Activated naive CD4-positive, alpha-beta T cell treated with anti-CD3 and anti-CD28 coated beads, Interleukin-2, amount 10 ng/mL, durations not matched to agents 7 days and 5 days (primary cell): ENCODE measurements at regions not wholly inside any gene's neighbourhood (a gene's known extent, or its start where the extent isn't known, plus 50 kb on each side); places are given as distances from the start of the nearest gene placed in this dataset.

Source experiments
- CTCF ChIA-PET: fragments of 350-600 bp; sonication (Branson Sonifier 250); formaldehyde crosslinking; loops from one replicate; lab custom pipeline; 2021; ENCODE audit warnings: antibody characterized with exemption; lab: Charles Lee
- DNase-seq: peaks from one replicate; pipeline ENCODE4 v3.0.0-alpha.2; 2020
- H3K27ac Mint-ChIP-seq: one replicate; pipeline ENCODE4 v1.8.0; 2021; ENCODE audit warnings: mild to moderate bottlenecking, moderate library complexity, mixed read lengths
- H3K27me3 Mint-ChIP-seq: one replicate; pipeline ENCODE4 v1.8.0; 2021; ENCODE audit warnings: mild to moderate bottlenecking, mixed read lengths
- H3K36me3 Mint-ChIP-seq: one replicate; pipeline ENCODE4 v1.8.0; 2021; ENCODE audit warnings: mixed read lengths
- H3K4me1 Mint-ChIP-seq: one replicate; pipeline ENCODE4 v1.8.0; 2021; ENCODE audit warnings: mixed read lengths
- H3K4me3 Mint-ChIP-seq: one replicate; pipeline ENCODE4 v1.8.0; 2021; ENCODE audit warnings: mild to moderate bottlenecking, moderate library complexity, mixed read lengths
- H3K9me3 Mint-ChIP-seq: one replicate; pipeline ENCODE4 v1.8.0; 2021; ENCODE audit warnings: mixed read lengths

DNA sequence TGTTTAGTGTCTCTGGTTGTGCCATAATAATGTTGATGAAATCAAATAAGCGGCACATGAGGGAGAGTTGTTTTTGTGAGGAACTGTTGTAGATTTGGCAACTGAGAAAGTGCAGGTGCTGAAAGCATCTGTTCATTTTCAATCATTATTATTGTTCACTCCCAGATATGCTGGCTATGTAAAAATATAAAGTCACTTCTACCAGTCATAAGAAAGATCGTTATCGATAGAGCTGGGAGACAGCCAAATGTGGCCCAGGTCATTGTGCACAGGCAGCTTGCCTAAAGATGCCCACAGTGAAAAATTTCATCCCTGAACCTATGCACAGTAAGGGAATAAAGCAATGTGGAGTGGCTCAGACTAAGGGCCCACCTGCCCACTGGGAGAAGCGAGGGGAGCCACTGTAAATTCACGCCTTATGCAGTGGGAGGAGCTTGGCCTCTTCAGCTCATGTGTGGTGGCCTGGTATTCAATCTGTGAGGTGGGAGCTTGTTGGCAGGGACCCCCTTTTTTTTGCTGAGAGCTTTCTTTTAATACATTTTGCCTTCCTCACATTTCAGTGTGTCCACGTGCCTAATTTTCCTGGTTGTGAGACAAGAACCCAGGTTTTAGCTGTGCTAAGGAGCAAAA lies 1490.8 kb upstream of the TMEM132C start:
- CTCF ChIA-PET: no interaction called here
- peaks cover 6% of the 10 kb centered on the region for H3K4me1 Mint-ChIP-seq
- H3K4me3 Mint-ChIP-seq: no peak overlapping the region
- H3K36me3 Mint-ChIP-seq: no peaks in the 10 kb centered on the region
- peaks cover 20% of the 10 kb centered on the region for H3K9me3 Mint-ChIP-seq
- DNase-seq: no peak
- H3K27me3 Mint-ChIP-seq: no peaks in the 10 kb centered on the region
- H3K27ac Mint-ChIP-seq: no peak overlapping the region

DNA sequence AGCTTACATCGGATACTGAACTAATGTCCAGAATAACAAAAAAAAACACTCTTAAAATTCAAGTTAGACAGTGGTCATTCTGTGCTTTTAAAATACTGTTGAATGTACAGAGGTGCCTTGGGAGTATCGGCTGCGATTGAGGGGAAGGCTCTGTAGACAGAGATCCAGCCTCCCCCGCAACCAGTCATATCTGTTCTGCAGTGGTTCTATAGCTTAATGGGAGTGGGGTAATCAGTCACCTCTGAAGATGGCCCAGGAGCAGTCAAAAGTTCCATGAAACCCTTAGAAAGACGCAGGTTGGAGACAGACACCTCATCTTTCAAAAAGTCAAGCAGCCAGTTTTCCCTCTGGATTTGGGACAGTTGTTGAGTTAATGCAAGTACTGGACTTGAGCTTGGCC lies 1486.6 kb upstream of the TMEM132C start:
- no peak overlapping the region for H3K4me3 Mint-ChIP-seq
- H3K27me3 Mint-ChIP-seq: no peaks in the 10 kb centered on the region
- no peak overlapping the region for H3K27ac Mint-ChIP-seq
- no peaks in the 10 kb centered on the region for H3K36me3 Mint-ChIP-seq
- H3K4me1 Mint-ChIP-seq: no peaks in the 10 kb centered on the region
- no peak for DNase-seq
- no peaks in the 10 kb centered on the region for H3K9me3 Mint-ChIP-seq
- CTCF ChIA-PET: no interaction called here

DNA sequence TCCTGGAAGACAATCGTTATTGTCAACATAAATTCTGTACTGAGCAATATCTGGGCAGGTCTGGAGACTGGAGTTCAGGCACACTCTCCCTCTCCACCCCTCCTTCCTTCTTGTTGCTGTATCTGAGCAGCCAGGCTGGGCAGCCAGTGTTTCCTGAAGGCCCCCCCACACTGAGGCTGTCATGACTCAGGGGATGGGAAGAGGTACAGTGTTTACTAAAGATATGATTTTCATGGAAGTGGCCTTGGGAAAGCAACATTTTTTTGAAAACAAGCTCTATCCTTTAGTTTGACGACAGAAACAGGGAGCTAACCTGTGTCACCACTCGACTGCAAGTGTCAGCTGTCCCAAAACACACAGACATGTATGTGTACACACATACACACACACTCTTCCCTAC lies 1485.4 kb upstream of the TMEM132C start:
- H3K4me3 Mint-ChIP-seq: no peak overlapping the region
- no peaks in the 10 kb centered on the region for H3K36me3 Mint-ChIP-seq
- H3K9me3 Mint-ChIP-seq: peaks cover 2% of the 10 kb centered on the region
- H3K27ac Mint-ChIP-seq: no peak overlapping the region
- no peak for DNase-seq
- CTCF ChIA-PET: no interaction called here
- no peaks in the 10 kb centered on the region for H3K27me3 Mint-ChIP-seq
- no peaks in the 10 kb centered on the region for H3K4me1 Mint-ChIP-seq

DNA sequence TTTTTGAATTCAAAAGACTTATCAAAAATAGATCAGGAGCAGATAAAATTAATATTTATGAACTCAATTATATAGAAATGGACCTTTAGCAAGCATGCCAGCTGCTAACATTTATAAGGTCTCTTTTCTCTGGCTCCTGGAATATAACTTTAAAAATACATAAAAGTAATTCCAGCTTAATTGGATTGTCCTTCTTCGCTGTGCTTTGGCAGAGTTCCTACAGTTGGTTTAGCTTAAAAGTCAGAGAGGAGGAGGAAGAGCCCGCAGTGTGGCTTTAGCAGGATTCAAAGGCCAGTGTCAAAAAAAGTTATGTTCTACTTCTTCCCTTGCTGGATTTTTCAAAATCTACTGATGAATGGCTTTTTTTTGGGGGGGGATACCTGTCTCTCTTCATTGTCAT lies 1484.9 kb upstream of the TMEM132C start:
- Mint-ChIP-seq H3K9me3 (peaks cover 2% of the 10 kb centered on the region), H3K4me1 (no peaks in the 10 kb centered on the region), H3K36me3 (no peaks in the 10 kb centered on the region), H3K27ac (no peak overlapping the region), H3K4me3 (no peak overlapping the region), H3K27me3 (no peaks in the 10 kb centered on the region)
- no peak for DNase-seq
- CTCF ChIA-PET: no interaction called here

DNA sequence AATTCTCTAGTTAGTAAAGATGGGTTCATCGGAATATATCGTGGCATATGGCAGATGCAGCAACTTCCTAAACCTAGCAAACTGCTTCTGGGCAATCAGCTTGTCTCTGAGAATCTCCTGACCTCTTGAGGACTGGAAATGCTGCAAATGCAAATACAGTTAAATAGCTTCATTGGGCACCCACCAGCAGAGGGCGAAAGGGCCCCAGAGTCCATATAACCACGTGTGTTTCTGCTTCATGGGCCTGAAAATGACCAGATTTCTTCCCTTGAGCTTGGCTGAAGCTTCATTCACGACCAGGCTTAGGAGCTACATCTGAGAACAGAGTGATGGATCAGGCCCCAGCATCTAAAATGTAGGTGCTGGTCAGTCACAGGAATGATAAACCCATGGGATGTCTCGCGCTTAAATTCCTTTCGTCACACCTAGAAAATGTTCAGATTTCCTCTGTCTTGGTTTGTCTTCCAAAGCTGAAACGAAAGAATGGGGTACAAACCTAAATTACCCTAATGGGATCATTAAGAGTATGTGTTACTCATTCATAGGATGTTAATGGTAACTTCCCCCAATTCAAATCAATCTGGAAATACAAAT lies 1482.5 kb upstream of the TMEM132C start:
- CTCF ChIA-PET: no interaction called here
- H3K4me3 Mint-ChIP-seq: no peak overlapping the region
- peak; percentile 26 for DNase-seq
- H3K36me3 Mint-ChIP-seq: no peaks in the 10 kb centered on the region
- no peaks in the 10 kb centered on the region for H3K4me1 Mint-ChIP-seq
- no peak overlapping the region for H3K27ac Mint-ChIP-seq
- peaks cover 2% of the 10 kb centered on the region for H3K9me3 Mint-ChIP-seq
- H3K27me3 Mint-ChIP-seq: no peaks in the 10 kb centered on the region

DNA sequence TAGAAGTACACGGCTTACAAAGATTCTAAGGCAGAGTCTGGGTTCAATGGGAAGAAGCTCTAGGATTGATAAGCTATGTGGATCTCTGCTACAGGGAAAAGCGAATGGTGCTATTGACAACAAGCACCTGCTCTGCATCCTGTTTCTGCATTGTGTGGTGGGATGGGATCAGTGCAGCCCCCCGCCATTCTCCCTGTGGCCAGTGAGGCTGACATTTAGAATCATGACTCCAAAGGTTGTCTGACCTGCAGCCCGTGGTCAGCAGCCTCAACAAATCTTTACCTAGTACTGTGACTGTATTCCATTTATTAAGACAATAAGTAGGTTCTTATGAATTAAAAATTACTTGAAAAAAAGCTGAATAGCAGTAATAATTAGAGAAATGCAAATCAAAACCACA lies 1477.0 kb upstream of the TMEM132C start:
- no peaks in the 10 kb centered on the region for H3K4me1 Mint-ChIP-seq
- H3K4me3 Mint-ChIP-seq: no peak overlapping the region
- H3K27me3 Mint-ChIP-seq: no peaks in the 10 kb centered on the region
- peaks cover 2% of the 10 kb centered on the region for H3K9me3 Mint-ChIP-seq
- CTCF ChIA-PET: interaction anchor here (0.6 kb wide), 1 partner anchor 18 kb away, joined by 3 read pairs; no protein-coding TSS in a partner anchor
- no peaks in the 10 kb centered on the region for H3K36me3 Mint-ChIP-seq
- H3K27ac Mint-ChIP-seq: no peak overlapping the region
- DNase-seq: no peak

DNA sequence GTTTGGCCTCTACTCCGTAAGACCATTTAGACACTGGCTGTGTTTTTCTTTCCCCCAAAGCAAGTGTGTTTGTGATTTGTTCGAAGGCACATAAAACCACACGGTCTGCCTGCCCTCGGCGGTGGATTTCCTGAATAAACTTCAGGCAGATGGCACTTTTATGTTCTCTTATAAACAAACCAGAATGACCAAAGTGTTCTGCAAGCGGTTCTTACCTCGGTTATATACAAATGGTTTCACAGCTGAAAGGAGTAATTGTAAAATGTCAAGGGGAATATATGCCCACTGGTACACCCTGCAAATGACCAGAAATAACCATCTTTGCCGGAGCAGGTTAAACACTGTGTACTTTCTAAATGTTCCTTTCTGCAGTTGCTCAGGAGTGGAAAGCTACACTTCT lies 1475.8 kb upstream of the TMEM132C start:
- Mint-ChIP-seq H3K27me3 (no peaks in the 10 kb centered on the region), H3K4me3 (no peak overlapping the region), H3K27ac (no peak overlapping the region), H3K4me1 (no peaks in the 10 kb centered on the region), H3K9me3 (peaks cover 2% of the 10 kb centered on the region), H3K36me3 (no peaks in the 10 kb centered on the region)
- DNase-seq: no peak
- CTCF ChIA-PET: no interaction called here

DNA sequence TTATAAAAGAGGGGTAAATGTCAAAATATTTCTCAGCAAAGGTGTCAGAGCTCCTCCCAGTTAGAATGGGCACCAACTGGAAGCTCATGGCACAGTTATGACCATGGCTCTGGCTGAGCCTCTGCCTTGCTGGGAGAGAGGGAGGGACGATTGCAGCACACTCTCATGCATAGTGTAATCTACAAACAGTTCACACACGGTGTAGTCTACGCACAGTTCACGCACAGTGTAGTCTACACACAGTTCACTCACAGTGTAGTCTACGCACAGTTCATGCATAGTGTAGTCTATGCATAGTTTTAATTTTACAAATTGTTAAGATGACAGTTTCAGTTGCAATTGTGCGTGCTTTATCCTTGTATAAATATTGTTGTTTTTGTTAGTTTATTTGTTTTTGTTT lies 1474.6 kb upstream of the TMEM132C start:
- no peaks in the 10 kb centered on the region for H3K4me1 Mint-ChIP-seq
- H3K4me3 Mint-ChIP-seq: no peak overlapping the region
- H3K36me3 Mint-ChIP-seq: no peaks in the 10 kb centered on the region
- DNase-seq: no peak
- no peak overlapping the region for H3K27ac Mint-ChIP-seq
- no peaks in the 10 kb centered on the region for H3K27me3 Mint-ChIP-seq
- CTCF ChIA-PET: no interaction called here
- no peaks in the 10 kb centered on the region for H3K9me3 Mint-ChIP-seq

DNA sequence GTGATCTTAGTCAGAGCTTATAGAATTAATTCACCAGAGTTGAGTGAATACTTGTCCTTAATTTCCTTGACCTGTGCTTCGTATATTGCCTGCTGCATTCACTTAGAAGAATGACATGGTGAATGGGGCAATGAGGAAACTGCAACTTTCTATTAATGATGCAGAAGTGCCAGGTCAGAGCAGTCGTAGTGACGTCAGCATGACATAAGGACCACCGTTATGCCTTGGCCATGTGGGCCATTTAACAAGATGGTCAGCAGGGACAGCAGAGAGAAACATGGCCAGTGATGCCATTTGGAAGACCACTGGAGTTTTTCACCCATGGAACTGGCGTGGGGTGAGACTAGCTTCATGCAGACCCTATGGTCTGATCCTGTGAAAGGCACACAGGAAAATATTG lies 1469.4 kb upstream of the TMEM132C start:
- DNase-seq: no peak
- Mint-ChIP-seq H3K9me3 (no peaks in the 10 kb centered on the region), H3K27ac (no peak overlapping the region), H3K4me3 (no peak overlapping the region), H3K27me3 (no peaks in the 10 kb centered on the region), H3K4me1 (no peaks in the 10 kb centered on the region), H3K36me3 (no peaks in the 10 kb centered on the region)
- CTCF ChIA-PET: no interaction called here

DNA sequence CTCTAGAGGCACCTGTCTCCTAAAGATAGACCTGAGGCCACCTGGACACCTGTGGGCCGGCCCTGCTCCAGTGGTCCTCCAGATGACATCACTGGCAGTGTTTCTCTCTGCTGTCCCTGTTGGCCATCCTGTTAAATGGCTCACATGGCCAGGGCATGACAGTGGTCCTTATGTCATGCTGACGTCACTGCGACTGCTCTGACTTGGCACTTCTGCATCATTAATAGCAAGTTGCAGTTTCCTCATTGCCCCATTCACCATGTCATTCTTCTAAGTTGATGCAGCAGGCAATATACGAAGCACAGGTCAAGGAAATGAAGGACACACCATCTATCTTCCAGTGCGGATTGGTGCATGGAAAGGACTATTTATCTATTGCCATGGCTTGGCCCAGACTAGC lies 1468.5 kb upstream of the TMEM132C start:
- Mint-ChIP-seq H3K36me3 (no peaks in the 10 kb centered on the region), H3K27me3 (no peaks in the 10 kb centered on the region), H3K4me3 (no peak overlapping the region), H3K27ac (no peak overlapping the region), H3K9me3 (no peaks in the 10 kb centered on the region), H3K4me1 (no peaks in the 10 kb centered on the region)
- no peak for DNase-seq
- CTCF ChIA-PET: no interaction called here

DNA sequence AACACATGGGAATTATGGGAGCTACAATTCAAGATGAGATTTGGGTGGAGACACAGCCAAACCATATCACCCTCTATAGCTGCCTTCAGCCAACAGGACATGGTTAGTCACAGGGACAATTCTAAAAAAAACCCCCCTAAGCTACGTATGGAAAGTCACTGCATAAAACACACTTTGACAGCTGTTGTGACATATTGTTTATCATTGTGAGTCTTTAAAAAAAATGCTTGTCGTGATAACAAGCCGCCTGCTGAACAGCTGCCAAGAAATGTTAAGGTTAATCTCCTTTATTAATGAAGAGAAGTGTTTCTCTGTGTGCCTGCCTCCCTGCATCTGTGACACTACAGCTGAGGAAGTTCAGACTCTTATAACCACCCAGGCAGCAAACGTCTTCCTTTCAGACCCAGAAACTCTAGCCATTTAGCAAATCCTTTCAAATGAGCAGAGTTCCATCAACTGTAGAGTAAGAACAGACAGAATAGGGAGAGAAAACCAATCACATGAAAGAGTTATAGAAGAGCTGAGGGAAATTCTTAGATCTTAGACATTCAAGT lies 1459.6 kb upstream of the TMEM132C start:
- H3K36me3 Mint-ChIP-seq: no peaks in the 10 kb centered on the region
- no peak overlapping the region for H3K4me3 Mint-ChIP-seq
- no peaks in the 10 kb centered on the region for H3K27me3 Mint-ChIP-seq
- no peaks in the 10 kb centered on the region for H3K9me3 Mint-ChIP-seq
- DNase-seq: no peak
- no peak overlapping the region for H3K27ac Mint-ChIP-seq
- CTCF ChIA-PET: interaction anchor here (1.1 kb wide), 1 partner anchor 10 kb away, joined by 3 read pairs; no protein-coding TSS in a partner anchor
- no peaks in the 10 kb centered on the region for H3K4me1 Mint-ChIP-seq

DNA sequence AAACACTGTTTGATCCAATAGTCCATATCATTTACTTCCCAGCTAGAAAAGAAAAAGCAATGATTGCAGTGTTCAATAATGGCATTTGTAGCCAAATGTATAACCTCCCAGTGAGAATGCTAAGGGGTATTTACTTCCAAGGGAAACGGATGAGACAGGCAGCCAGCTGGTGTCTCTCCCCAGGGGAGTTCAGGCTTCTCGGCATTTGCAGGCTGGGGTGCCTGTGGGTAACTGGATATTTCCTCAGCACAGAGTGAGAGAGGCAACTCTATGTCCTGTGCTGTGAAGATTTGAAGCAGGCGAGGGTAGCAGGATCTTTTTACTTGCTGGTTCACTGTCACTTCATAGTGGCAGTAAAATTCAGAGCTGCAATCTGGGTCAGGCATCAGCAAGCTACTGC lies 1455.6 kb upstream of the TMEM132C start:
- Mint-ChIP-seq H3K27me3 (no peaks in the 10 kb centered on the region), H3K4me3 (no peak overlapping the region), H3K9me3 (no peaks in the 10 kb centered on the region), H3K27ac (no peak overlapping the region), H3K4me1 (no peaks in the 10 kb centered on the region), H3K36me3 (no peaks in the 10 kb centered on the region)
- DNase-seq: no peak
- CTCF ChIA-PET: no interaction called here

DNA sequence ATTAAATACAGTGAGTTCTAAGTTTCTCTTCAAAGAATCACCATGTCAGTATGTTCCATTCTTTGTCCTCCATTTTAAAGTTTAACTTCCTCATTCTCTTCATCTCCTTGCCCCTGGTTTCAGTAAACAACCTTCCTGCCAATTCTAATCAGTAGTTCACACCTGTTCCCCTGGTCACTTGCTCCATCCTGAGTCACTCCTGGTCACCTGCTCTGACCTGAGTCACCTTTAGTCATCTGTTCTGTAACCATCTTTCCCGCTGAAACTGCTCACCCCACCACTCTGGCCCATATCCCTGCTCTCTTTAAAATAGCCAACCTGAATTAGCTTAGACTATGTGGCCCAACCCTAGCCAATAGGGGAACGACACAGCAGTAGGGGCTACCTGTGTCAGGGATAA lies 1447.4 kb upstream of the TMEM132C start:
- peaks cover 12% of the 10 kb centered on the region for H3K9me3 Mint-ChIP-seq
- no peak overlapping the region for H3K4me3 Mint-ChIP-seq
- no peak overlapping the region for H3K27ac Mint-ChIP-seq
- no peaks in the 10 kb centered on the region for H3K36me3 Mint-ChIP-seq
- DNase-seq: no peak
- no peaks in the 10 kb centered on the region for H3K4me1 Mint-ChIP-seq
- CTCF ChIA-PET: no interaction called here
- H3K27me3 Mint-ChIP-seq: no peaks in the 10 kb centered on the region

DNA sequence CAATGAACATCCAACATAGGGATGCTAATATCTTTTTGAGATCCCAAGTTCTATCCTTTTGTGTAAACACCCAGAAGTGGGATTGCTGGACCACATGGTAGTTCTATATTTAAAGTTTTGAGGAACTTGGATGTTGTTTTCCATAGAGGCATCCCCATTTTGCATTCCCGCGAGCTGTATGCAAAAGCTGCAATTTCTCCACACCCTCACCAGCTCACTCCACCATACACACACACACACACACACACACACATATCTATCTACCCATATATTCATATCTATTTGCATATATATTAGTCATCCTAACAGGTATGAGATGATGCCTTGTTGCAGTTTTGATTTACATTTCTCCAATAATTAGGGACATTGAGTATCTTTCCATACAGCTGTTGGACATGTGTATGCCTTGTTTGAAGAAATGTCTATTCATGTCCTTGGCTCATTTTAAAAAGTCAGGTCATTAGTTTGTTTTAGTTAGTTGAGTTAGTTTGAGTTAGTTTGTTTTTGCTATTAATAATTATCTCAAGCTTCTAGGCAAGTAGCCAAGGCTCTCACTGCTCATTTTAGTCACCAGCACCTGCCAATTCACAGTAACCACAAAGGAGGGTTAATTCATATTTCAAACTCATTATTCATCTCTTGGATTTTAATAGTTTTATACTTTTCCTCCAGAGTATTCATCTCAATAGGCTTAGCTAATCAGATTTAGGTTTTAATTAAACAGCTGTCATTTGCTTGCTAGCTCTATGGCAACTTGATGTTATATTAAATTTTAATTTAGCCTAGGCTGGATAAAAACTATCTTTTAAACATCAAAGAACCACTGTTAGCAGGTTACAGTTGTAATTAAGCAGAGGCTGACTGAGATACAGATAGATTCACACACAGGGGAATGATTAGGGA lies 1435.9 kb upstream of the TMEM132C start:
- no peak overlapping the region for H3K4me3 Mint-ChIP-seq
- no peaks in the 10 kb centered on the region for H3K36me3 Mint-ChIP-seq
- H3K27me3 Mint-ChIP-seq: no peaks in the 10 kb centered on the region
- H3K27ac Mint-ChIP-seq: no peak overlapping the region
- CTCF ChIA-PET: no interaction called here
- peaks cover 14% of the 10 kb centered on the region for H3K9me3 Mint-ChIP-seq
- DNase-seq: no peak
- no peaks in the 10 kb centered on the region for H3K4me1 Mint-ChIP-seq
